Right renal pelvis (tissue), 4 donors: ENCODE measurements at regions not wholly inside any gene's neighbourhood (a gene's known extent, or its start where the extent isn't known, plus 50 kb on each side); places are given as distances from the start of the nearest gene placed in this dataset.
"Not testable (repeated sequence)": the region's sequence is repeated elsewhere in the genome, so short reads cannot be mapped to it uniquely, and the experiment has no call there.

Experiments
- DNase-seq, 4 donors: peaks; one replicate each; pipeline ENCODE4 v3.0.0-alpha.2; 2013; ENCODE audit warnings: low read depth in 4 of 4, low spot score in 3 of 4, missing footprints in 1 of 4

DNA sequence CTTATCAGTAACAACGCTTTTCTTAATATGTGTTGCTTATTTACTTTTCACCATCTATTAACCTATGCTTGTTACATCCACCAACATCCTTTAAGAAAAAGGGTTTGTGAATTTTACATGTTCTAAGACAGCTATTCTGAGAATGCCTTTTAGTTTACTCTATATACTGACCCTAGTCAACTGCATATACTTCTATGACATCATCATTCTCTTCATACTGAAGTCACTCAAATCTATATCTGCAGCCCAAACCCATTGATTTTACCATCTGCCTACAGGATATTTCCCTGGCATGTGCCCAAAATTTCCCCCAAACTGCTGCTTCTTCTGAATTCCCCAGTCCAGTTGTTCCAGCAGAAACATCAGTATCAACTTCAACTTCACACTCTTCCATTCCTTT is 94.6 kb upstream of the FAM204A start:
- no peak for DNase-seq

DNA sequence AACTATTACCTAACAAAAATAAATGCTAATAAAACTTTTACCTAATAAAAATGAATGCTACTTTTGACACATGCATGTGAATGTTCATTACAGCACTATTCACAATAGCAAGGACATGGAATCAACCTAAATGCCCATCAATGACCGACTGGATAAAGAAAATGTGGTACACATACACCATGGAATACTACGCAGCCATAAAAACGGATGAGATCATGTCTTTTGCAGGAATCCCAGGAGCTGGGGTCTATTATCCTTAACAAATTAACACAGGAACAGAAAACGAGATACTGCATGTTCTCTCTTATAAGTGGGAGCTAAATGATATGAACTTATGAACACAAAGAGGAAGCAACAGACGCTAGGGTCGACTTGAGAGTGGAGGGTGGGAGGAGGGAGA is 88.1 kb upstream of the FAM204A start:
- no peak for DNase-seq

- peak; percentile 63 to 80 (median 74) for DNase-seq
These were observed 81.8 kb upstream of the FAM204A start for GRCh38 chr10:118423800-118424442.

- DNase-seq, result no peak
These were observed 80.1 kb upstream of the FAM204A start for GRCh38 chr10:118422241-118422640.

GRCh38 chr10:118420049-118420448 is 77.9 kb upstream of the FAM204A start:
- not testable (repeated sequence) for DNase-seq

GRCh38 chr10:118412932-118413331 is 70.8 kb upstream of the FAM204A start:
- no peak for DNase-seq

DNA sequence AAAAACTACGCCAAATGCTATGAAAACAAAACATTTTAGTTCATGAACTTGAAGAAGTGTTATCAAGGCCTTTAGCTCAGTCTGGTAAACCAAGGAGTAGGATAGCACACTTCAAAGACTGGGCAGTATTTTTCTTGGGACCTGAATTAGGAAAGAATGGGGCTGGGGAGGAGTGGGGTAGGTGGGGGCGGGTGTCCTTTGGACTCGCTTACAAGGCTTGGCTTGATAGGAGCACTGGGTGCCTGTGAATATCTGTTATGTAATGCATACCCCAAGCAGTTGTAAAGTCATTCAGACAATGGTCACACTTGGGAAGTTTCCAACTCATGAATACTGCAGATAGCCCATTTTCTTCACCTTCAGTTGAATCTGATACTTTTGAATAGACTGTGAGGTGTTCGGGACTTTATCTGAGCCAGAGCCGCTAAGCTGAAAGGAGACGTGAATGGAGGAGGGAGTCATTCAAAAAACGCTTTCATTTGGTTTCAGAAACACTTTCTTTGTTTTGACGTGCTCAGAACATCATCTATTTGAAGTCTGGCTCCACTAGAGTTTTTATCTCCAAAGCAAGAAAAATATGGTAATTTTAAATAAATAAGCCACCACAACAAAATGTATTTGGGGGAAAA is 70.1 kb upstream of the FAM204A start:
- no peak for DNase-seq

- DNase-seq, result no peak
These were observed 67.2 kb upstream of the FAM204A start for GRCh38 chr10:118409295-118409694.

GRCh38 chr10:118408181-118408580 is 66.1 kb upstream of the FAM204A start:
- no peak for DNase-seq

GRCh38 chr10:118407777-118408176 is 65.7 kb upstream of the FAM204A start:
- no peak for DNase-seq

DNA sequence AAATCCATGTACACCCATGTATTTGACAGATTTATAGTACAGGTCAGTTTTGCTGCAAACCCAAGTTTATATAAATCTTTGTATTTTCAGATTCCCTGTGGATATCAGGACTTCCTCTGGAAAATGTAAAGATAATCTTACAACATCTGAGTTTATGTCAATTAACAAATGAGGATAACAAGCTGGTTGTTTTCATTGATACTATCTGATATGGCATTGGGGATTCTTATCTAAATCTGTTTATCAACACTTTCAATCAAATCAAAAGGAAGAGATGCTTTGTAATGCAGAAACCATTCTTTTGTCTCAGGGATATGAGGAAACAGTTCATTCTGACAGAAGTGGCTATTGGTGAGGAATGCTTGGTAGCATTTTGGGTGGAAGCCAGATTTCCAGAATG is 64.9 kb upstream of the FAM204A start:
- no peak for DNase-seq

GRCh38 chr10:118405928-118406327 is 63.8 kb upstream of the FAM204A start:
- DNase-seq, result no peak

DNA sequence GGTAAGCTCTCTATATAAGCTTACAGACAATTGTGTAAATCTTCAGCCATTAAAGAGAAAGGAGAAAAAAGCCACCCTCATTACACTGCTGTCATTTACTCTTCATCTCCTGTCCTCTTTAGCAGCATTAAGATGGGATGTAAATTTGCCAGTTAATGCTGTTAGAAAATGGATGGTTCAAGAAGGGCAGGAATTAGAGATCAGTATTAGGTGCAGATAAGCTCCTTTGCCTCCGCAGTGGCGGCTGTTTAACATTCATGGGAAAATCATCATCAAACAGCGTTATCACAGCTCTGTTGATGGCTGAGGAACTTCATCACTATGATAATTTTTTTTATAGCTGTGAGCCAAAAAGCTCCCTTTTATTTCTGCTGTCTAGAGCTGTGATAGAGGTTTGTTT is 61.8 kb upstream of the FAM204A start:
- no peak for DNase-seq

- no peak for DNase-seq
These were observed 59.6 kb upstream of the FAM204A start for GRCh38 chr10:118401708-118402193.

- no peak for DNase-seq
These were observed 55.3 kb upstream of the FAM204A start for GRCh38 chr10:118397391-118397790.

GRCh38 chr10:118395947-118396346 is 53.8 kb upstream of the FAM204A start:
- no peak for DNase-seq

DNA sequence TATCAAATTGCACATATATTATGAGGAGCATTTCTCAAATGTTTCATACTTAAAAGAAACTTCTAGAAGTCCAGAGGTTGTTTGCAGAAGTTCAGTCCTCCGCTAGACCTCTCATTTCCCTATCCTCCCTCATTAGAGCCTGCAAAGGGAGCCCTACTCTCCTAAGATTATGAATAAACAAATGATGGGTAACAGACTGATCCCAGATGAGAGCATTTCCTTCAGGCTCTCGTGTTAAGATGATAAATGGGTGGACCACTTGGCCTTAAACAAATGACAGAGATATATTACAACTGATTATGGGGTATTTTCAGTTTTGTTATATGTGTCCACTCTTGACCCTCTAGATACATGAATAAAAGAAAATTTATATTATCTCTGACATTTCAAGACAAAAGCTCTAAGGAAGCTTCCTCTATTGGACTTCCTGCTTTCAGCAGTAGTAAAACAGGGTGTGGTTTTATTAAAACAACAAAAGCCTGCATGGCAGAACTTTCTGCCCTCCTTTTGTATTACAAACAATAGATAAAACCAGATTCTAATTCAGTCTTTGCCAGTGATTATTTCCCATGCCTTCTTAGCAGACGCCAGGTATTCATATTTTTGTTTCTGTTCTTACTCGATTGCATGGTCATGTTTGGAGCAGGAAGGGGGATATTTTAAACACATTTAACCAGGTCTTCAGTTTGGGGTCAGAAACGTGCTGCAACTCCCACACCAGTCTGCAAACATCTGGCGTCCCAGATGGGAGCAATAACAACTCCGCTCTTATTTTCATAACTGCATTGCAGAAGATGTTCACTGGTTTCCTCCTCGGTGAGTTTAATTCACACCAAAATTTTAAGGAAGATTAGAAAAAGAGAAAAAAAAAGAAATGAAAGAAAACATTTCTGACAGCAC is 52.4 kb upstream of the FAM204A start:
- peak in 2 of 4 donors; percentile 14 to 30 for DNase-seq

- DNase-seq, result peak in 1 of 4 donors; percentile 3
These were observed 50.6 kb upstream of the FAM204A start for GRCh38 chr10:118392761-118393160.
